Central memory CD4-positive, alpha-beta T cell (primary cell): ENCODE measurements at regions not wholly inside any gene's neighbourhood (a gene's known extent, or its start where the extent isn't known, plus 50 kb on each side); places are given as distances from the start of the nearest gene placed in this dataset.

Source experiments
- DNase-seq: peaks from one replicate; pipeline ENCODE4 v3.0.0; 2022

DNA sequence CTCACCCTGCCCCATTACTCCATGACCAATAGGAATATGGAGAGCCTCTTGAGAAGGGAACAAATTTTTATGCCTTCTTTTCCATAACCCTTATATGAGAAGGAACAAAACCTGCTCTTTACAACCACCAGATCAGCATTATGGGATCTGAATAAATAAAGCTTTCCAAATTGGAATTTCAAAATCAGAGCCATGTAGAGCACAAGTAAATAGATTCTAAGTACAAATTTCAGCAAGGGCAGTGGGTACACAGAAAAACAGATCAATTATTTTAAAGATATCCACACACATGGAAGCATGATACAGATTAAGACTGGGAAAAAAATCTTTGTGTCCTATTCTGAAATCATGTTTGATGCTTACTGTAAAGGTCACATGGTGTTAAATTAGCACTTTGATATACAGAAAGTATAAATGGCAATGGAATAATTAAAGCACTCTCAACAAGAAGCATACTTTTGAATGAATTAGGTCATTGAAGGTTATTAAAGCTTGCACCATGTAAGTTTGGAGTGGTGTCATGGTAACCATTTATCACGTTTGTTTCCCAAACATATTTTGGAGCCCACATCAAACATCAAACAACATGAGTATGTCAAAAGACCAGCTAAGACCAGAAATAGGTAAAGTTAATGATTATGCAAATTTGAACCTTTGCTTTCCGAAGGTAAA lies 75.9 kb upstream of the AVPR1A start:
- no peak for DNase-seq

GRCh38 chr12:63224396-63224795 lies 73.4 kb upstream of the AVPR1A start:
- DNase-seq, result no peak

- DNase-seq, result no peak
Measured at GRCh38 chr12:63223128-63223527, 72.1 kb upstream of the AVPR1A start.

GRCh38 chr12:63222582-63222981 lies 71.6 kb upstream of the AVPR1A start:
- DNase-seq, result no peak

GRCh38 chr12:63220921-63221320 lies 69.9 kb upstream of the AVPR1A start:
- DNase-seq, result no peak

GRCh38 chr12:63212316-63212715 lies 61.3 kb upstream of the AVPR1A start:
- DNase-seq, result no peak

DNA sequence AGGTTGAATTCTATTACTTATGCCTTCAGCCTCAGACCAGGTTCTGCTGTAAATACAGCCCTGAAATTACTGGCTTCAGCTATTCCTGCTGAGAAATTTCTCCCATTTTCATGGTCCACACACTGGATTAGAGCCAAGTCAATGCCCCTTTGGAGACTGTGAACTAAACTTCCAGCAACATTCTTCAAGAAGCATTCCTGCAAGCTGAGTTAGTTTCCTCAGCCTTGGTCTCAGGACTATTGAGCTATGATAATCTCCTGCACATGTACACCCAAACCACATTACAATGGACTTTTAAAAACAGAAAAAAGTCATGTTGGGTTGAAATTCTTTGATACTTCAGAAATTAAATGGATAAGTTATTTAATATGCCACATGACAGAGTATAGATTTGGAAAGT lies 58.0 kb upstream of the AVPR1A start:
- DNase-seq, result no peak

DNA sequence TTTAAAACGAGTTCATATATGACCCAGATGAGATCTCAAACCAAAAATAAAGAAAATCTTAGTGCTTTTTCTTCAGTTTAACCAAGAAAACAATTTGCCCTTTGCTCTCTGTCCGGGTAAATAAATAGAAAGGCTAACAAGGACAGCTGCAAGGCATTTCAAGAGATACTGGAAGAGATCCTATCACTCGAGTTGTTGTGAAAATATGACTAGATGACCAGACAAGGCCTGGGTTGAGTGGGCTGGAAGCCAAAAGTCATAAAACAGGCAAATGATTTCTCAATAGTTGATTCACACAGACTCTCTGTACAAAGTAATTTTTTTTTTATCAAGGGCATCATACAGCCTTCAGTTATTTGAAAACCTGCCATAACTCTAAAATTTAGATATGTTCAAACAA lies 55.9 kb upstream of the AVPR1A start:
- no peak for DNase-seq

GRCh38 chr12:63206494-63206893 lies 55.5 kb upstream of the AVPR1A start:
- no peak for DNase-seq
